ENCODE measurements at regions not wholly inside any gene's neighbourhood (a gene's known extent, or its start where the extent isn't known, plus 50 kb on each side); places are given as distances from the start of the nearest gene placed in this dataset.

GRCh38 chr12:13504074-13504473 is 307.5 kb downstream of the EMP1 start:
- Histone ChIP-seq H3K4me1 (no peaks in the 10 kb centered on the region), H3K4me2 (no peak overlapping the region)
- no peak for TF ChIP-seq Cebpa-rat (IDR thresholded peaks at IDR 0.05)

DNA sequence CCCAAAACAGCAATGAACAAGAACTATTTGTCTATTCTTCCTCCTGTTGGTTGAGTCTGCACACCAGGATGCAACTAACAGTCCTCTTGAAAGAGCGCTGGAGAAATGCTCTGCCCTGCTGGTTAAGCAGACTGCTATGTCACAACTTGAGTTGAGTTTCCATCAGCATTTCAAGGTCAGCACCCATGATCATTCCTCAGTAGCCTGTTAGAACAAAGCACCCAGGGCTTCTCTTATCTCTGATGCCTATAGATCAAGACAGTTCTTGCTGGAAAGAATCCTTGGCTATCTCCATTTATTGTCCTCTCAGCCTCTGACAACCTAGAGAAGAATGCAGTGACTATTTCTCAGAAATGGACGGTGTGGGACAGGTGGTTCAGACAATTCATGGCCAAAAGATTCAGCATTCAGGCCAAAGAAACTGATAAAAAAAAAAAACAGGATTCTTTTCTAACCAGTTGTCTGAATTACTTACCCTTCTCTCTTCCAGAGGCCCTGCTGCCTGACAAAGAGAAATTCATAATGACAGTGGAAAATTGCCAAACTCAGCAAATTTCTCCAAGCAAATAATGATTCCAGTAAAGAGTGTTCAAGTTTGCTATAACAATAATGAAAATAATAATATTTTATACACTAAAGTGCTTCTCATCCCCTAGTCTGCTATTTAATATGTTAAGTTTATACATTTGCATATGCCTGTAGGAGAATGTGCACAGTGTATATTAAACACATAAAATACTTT is 306.7 kb downstream of the EMP1 start:
- no peak overlapping the region for H3K4me2 ChIP-seq

More at GRCh38 chr12:13504074-13504473, 307.5 kb downstream of the EMP1 start:
- no peak overlapping the region for H3K9ac ChIP-seq
- no peaks in the 10 kb centered on the region for H3K36me3 ChIP-seq
- no peak overlapping the region for H3K27ac ChIP-seq
- H3K9me3 ChIP-seq = no peaks in the 10 kb centered on the region
- H4K20me1 ChIP-seq = no peaks in the 10 kb centered on the region
- H3K4me3 ChIP-seq = no peak overlapping the region
- H3K27me3 ChIP-seq = no peaks in the 10 kb centered on the region

GRCh38 chr12:13499008-13499407 is 302.5 kb downstream of the EMP1 start:
- no peak overlapping the region for H3K9ac ChIP-seq
- H3K4me2 ChIP-seq = no peak overlapping the region
- no peaks in the 10 kb centered on the region for H3K9me3 ChIP-seq
- no peaks in the 10 kb centered on the region for H3K36me3 ChIP-seq
- H4K20me1 ChIP-seq = no peaks in the 10 kb centered on the region
- H3K27ac ChIP-seq = no peak overlapping the region
- no peak for TF ChIP-seq Cebpa-rat (IDR thresholded peaks at IDR 0.05)
- H3K4me3 ChIP-seq = no peak overlapping the region
- no peaks in the 10 kb centered on the region for H3K4me1 ChIP-seq
- H3K27me3 ChIP-seq = no peaks in the 10 kb centered on the region

More for the DNA sequence above, 306.7 kb downstream of the EMP1 start:
- no peaks in the 10 kb centered on the region for H3K36me3 ChIP-seq
- no peaks in the 10 kb centered on the region for H3K4me1 ChIP-seq
- H3K27me3 ChIP-seq = no peaks in the 10 kb centered on the region
- no peaks in the 10 kb centered on the region for H3K9me3 ChIP-seq
- no peak overlapping the region for H3K4me3 ChIP-seq
- H3K9ac ChIP-seq = no peak overlapping the region
- H3K27ac ChIP-seq = no peak overlapping the region
- H4K20me1 ChIP-seq = no peaks in the 10 kb centered on the region
- no peak for TF ChIP-seq Cebpa-rat (IDR thresholded peaks at IDR 0.05)

DNA sequence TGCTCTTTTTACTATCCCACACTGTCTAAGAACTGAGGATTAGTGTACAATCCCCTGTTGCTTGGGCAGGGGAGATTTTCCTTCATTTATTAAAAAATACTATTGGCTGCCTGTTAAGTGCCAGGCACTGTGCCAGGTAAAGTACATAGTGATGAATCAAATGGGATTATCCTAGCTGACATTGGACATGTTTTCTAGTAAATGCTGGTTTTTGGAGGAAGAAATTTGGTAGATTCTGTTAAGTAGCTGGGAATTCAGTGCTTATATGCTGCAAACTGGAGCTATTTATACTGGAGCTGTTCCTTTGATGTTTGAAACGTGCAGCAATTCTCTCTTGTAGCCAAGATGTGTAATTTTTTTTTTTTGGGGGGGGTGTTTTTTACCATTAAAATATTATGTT is 299.6 kb downstream of the EMP1 start:
- no peaks in the 10 kb centered on the region for H3K4me1 ChIP-seq
- no peaks in the 10 kb centered on the region for H3K27me3 ChIP-seq
- H3K9me3 ChIP-seq = no peaks in the 10 kb centered on the region
- H3K36me3 ChIP-seq = no peaks in the 10 kb centered on the region
- H3K4me2 ChIP-seq = no peak overlapping the region
- H3K4me3 ChIP-seq = no peak overlapping the region
- H3K9ac ChIP-seq = no peak overlapping the region
- H3K27ac ChIP-seq = no peak overlapping the region
- no peaks in the 10 kb centered on the region for H4K20me1 ChIP-seq
- TF ChIP-seq Cebpa-rat (IDR thresholded peaks at IDR 0.05) = no peak

- no peak overlapping the region for H3K4me3 ChIP-seq
- H3K9me3 ChIP-seq = no peaks in the 10 kb centered on the region
- no peak for TF ChIP-seq Cebpa-rat (IDR thresholded peaks at IDR 0.05)
- no peak overlapping the region for H3K27ac ChIP-seq
- H4K20me1 ChIP-seq = no peaks in the 10 kb centered on the region
- H3K4me1 ChIP-seq = no peaks in the 10 kb centered on the region
- no peaks in the 10 kb centered on the region for H3K36me3 ChIP-seq
- no peak overlapping the region for H3K4me2 ChIP-seq
- no peaks in the 10 kb centered on the region for H3K27me3 ChIP-seq
- H3K9ac ChIP-seq = no peak overlapping the region
Observed at GRCh38 chr12:13489246-13489645, 292.7 kb downstream of the EMP1 start.

- Histone ChIP-seq H3K27me3 (no peaks in the 10 kb centered on the region), H3K4me2 (no peak overlapping the region), H3K4me1 (no peaks in the 10 kb centered on the region), H3K9me3 (no peaks in the 10 kb centered on the region), H3K4me3 (no peak overlapping the region), H4K20me1 (no peaks in the 10 kb centered on the region), H3K36me3 (no peaks in the 10 kb centered on the region), H3K27ac (no peak overlapping the region), H3K9ac (no peak overlapping the region)
- TF ChIP-seq Cebpa-rat (IDR thresholded peaks at IDR 0.05) = no peak
Observed at GRCh38 chr12:13487326-13487725, 290.8 kb downstream of the EMP1 start.

GRCh38 chr12:13486794-13487193 is 290.3 kb downstream of the EMP1 start:
- H3K27me3 ChIP-seq = no peaks in the 10 kb centered on the region
- no peak overlapping the region for H3K27ac ChIP-seq
- no peak overlapping the region for H3K9ac ChIP-seq
- no peak overlapping the region for H3K4me3 ChIP-seq
- no peaks in the 10 kb centered on the region for H4K20me1 ChIP-seq
- no peaks in the 10 kb centered on the region for H3K9me3 ChIP-seq
- H3K36me3 ChIP-seq = no peaks in the 10 kb centered on the region
- H3K4me1 ChIP-seq = no peaks in the 10 kb centered on the region
- TF ChIP-seq Cebpa-rat (IDR thresholded peaks at IDR 0.05) = no peak
- no peak overlapping the region for H3K4me2 ChIP-seq

DNA sequence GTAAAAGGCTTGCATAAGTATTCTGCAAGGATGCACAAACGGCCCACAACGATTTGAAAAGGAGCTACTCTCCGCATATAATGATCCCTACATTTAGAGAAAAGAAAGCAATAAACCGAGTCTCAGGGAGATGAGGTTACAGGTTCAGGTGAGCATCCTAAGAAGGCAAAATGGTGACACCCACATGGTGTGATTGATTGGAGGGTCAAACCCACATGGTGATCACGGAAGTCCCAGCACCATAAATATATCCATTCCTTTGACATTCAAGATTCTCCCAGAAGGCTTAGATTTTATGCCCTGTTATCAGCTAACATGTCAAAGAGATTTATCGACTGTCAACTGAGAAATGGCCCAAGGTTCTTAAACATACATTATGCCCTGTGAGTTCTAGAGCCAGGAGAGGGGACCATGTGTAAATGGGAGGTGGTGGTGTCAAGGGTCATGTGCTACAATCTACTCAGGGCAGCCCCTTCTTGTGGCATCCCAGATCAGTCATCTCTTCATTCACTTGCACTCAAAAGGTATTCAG is 282.2 kb downstream of the EMP1 start:
- no peaks in the 10 kb centered on the region for H3K27me3 ChIP-seq
- no peak overlapping the region for H3K4me3 ChIP-seq
- H4K20me1 ChIP-seq = no peaks in the 10 kb centered on the region
- H3K4me1 ChIP-seq = no peaks in the 10 kb centered on the region
- no peak overlapping the region for H3K9ac ChIP-seq
- no peaks in the 10 kb centered on the region for H3K36me3 ChIP-seq
- no peak overlapping the region for H3K27ac ChIP-seq
- H3K4me2 ChIP-seq = no peak overlapping the region
- no peaks in the 10 kb centered on the region for H3K9me3 ChIP-seq
- TF ChIP-seq Cebpa-rat (IDR thresholded peaks at IDR 0.05) = no peak

DNA sequence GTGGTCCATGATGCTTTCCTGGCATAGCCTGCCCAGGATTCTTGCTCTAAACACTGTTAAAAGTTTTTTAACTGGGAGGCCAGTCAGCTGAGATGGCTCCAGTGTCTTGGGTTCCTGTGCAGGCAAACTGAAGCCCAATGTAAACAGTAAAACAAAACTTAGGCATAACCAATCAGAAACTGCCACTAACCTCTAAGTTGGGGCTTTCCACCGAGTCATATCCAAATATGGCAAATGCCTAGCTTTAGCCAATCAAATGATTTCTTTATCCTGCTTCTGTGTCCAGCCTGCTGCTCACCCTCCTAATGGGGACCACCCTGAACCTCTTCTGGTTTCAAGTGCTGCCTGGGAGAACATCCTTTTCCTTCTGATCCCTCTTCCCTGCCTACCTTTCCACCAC is 277.9 kb downstream of the EMP1 start:
- Histone ChIP-seq H3K4me2 (no peak overlapping the region), H3K36me3 (no peaks in the 10 kb centered on the region), H3K27me3 (no peaks in the 10 kb centered on the region), H4K20me1 (no peaks in the 10 kb centered on the region), H3K9me3 (no peaks in the 10 kb centered on the region), H3K9ac (no peak overlapping the region), H3K4me1 (no peaks in the 10 kb centered on the region), H3K4me3 (no peak overlapping the region), H3K27ac (no peak overlapping the region)
- no peak for TF ChIP-seq Cebpa-rat (IDR thresholded peaks at IDR 0.05)

DNA sequence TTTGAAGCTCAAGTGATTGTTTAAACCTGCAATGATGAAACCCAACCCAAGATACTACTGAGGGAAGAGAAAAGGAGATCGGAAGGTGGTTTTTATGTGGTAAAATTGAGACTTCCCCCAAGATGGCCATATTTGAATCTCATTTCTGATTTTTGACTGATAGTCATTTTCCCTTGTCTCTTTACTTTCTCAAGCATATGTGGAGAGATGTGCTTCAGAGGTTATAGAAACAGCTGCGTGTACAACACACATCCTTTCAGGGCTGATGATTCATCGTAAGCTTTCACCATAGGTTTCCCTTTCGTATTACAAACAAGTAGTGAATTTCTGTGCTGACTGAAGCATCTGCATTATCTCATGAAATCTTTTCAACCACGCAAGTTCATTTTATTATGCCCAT is 276.2 kb downstream of the EMP1 start:
- Histone ChIP-seq H3K9ac (no peak overlapping the region), H3K27ac (no peak overlapping the region), H3K9me3 (no peaks in the 10 kb centered on the region), H4K20me1 (no peaks in the 10 kb centered on the region), H3K36me3 (no peaks in the 10 kb centered on the region), H3K4me3 (no peak overlapping the region), H3K4me1 (no peaks in the 10 kb centered on the region), H3K4me2 (no peak overlapping the region), H3K27me3 (no peaks in the 10 kb centered on the region)
- TF ChIP-seq Cebpa-rat (IDR thresholded peaks at IDR 0.05) = no peak
